ENCODE measurements at regions not wholly inside any gene's neighbourhood (a gene's known extent, or its start where the extent isn't known, plus 50 kb on each side); places are given as distances from the start of the nearest gene placed in this dataset.

- in situ Hi-C loops (cut with MboI; ENCODE audit: low pct_unique_long_range_greater_than_20kb in 2 of 9, low sequenced_read_pairs in 9 of 9, unreplicated experiment in 9 of 9) = no loop called here
- Histone ChIP-seq H3K4me3 (no peak overlapping the region), H3K4me1 (replicated peaks in 1 of 2) (no peaks in the 10 kb centered on the region), H3K27ac (no peak overlapping the region)
- WGBS, 10 experiments = 40 to 100% (median 92%) methylated on average over 1 of the region's 1 CpG; no CpG with 5 or more reads in 1 of the 10 experiments
- no peak for ATAC-seq (replicated peaks in 6 of 8)
These were observed 523.4 kb upstream of the ARRDC3 start for GRCh38 chr5:91906494-91906893.

GRCh38 chr5:91906027-91906426 is 522.9 kb upstream of the ARRDC3 start:
- in situ Hi-C loops (cut with MboI; ENCODE audit: low pct_unique_long_range_greater_than_20kb in 2 of 9, low sequenced_read_pairs in 9 of 9, unreplicated experiment in 9 of 9) = no loop called here

GRCh38 chr5:91898898-91899297 is 515.8 kb upstream of the ARRDC3 start:
- H3K27ac ChIP-seq = no peak overlapping the region
- WGBS, 10 experiments = 0 to 87% (median 28%) methylated on average over 1 to 2 of the region's 2 CpGs; no CpG with 5 or more reads in 4 of the 10 experiments
- peak in 3 of 8 experiments; percentile 16 to 35 (median 32) for ATAC-seq (replicated peaks in 6 of 8)

More at GRCh38 chr5:91906027-91906426, 522.9 kb upstream of the ARRDC3 start:
- Histone ChIP-seq H3K4me1 (replicated peaks in 1 of 2) (no peaks in the 10 kb centered on the region), H3K27ac (no peak overlapping the region), H3K4me3 (no peak overlapping the region)
- ATAC-seq (replicated peaks in 6 of 8) = no peak

GRCh38 chr5:91898019-91898418 is 514.9 kb upstream of the ARRDC3 start:
- WGBS, 10 experiments = 7 to 80% (median 54%) methylated on average over 2 to 6 of the region's 6 CpGs; no CpG with 5 or more reads in 1 of the 10 experiments
- H3K4me3 ChIP-seq = no peak overlapping the region
- in situ Hi-C loops (cut with MboI; ENCODE audit: low pct_unique_long_range_greater_than_20kb in 2 of 9, low sequenced_read_pairs in 9 of 9, unreplicated experiment in 9 of 9) = no loop called here
- peak in 5 of 8 experiments; percentile 61 to 93 (median 83) for ATAC-seq (replicated peaks in 6 of 8)
- peaks cover 0 to 18% of the 10 kb centered on the region in 2 donors for H3K4me1 ChIP-seq (replicated peaks in 1 of 2)
- no peak overlapping the region for H3K27ac ChIP-seq

More at GRCh38 chr5:91898898-91899297, 515.8 kb upstream of the ARRDC3 start:
- Histone ChIP-seq H3K4me3 (no peak overlapping the region), H3K4me1 (replicated peaks in 1 of 2) (peaks cover 0 to 18% of the 10 kb centered on the region in 2 donors)
- in situ Hi-C loops (cut with MboI; ENCODE audit: low pct_unique_long_range_greater_than_20kb in 2 of 9, low sequenced_read_pairs in 9 of 9, unreplicated experiment in 9 of 9) = no loop called here

GRCh38 chr5:91888810-91889209 is 505.7 kb upstream of the ARRDC3 start:
- ATAC-seq (replicated peaks in 6 of 8) = no peak

GRCh38 chr5:91885291-91886265 is 502.5 kb upstream of the ARRDC3 start:
- H3K4me1 ChIP-seq (replicated peaks in 1 of 2) = peaks cover 0 to 8% of the 10 kb centered on the region in 2 donors
- ATAC-seq (replicated peaks in 6 of 8) = no peak
- WGBS, 10 experiments = 6 to 74% (median 40%) methylated on average over 3 to 8 of the region's 8 CpGs; no CpG with 5 or more reads in 1 of the 10 experiments
- no peak overlapping the region for H3K4me3 ChIP-seq
- no peak overlapping the region for H3K27ac ChIP-seq
- in situ Hi-C loops (cut with MboI; ENCODE audit: low pct_unique_long_range_greater_than_20kb in 2 of 9, low sequenced_read_pairs in 9 of 9, unreplicated experiment in 9 of 9) = no loop called here

More at GRCh38 chr5:91888810-91889209, 505.7 kb upstream of the ARRDC3 start:
- no peak overlapping the region for H3K27ac ChIP-seq
- in situ Hi-C loops (cut with MboI; ENCODE audit: low pct_unique_long_range_greater_than_20kb in 2 of 9, low sequenced_read_pairs in 9 of 9, unreplicated experiment in 9 of 9) = no loop called here
- peaks cover 0 to 8% of the 10 kb centered on the region in 2 donors for H3K4me1 ChIP-seq (replicated peaks in 1 of 2)
- WGBS, 10 experiments = 13 to 100% (median 100%) methylated on average over 1 of the region's 1 CpG; no CpG with 5 or more reads in 3 of the 10 experiments
- no peak overlapping the region for H3K4me3 ChIP-seq

GRCh38 chr5:91884036-91884435 is 500.9 kb upstream of the ARRDC3 start:
- 0 to 100% (median 83%) methylated on average over 1 of the region's 1 CpG; no CpG with 5 or more reads in 1 of the 10 experiments for WGBS, 10 experiments
- Histone ChIP-seq H3K4me3 (no peak overlapping the region), H3K4me1 (replicated peaks in 1 of 2) (peaks cover 0 to 8% of the 10 kb centered on the region in 2 donors), H3K27ac (no peak overlapping the region)
- in situ Hi-C loops (cut with MboI; ENCODE audit: low pct_unique_long_range_greater_than_20kb in 2 of 9, low sequenced_read_pairs in 9 of 9, unreplicated experiment in 9 of 9) = no loop called here
- ATAC-seq (replicated peaks in 6 of 8) = no peak

GRCh38 chr5:91875196-91875779 is 492.2 kb upstream of the ARRDC3 start:
- in situ Hi-C loops (cut with MboI; ENCODE audit: low pct_unique_long_range_greater_than_20kb in 2 of 9, low sequenced_read_pairs in 9 of 9, unreplicated experiment in 9 of 9) = no loop called here
- H3K4me3 ChIP-seq = no peak overlapping the region
- 31 to 100% (median 78%) methylated on average over 2 to 8 of the region's 9 CpGs for WGBS, 10 experiments
- ATAC-seq (replicated peaks in 6 of 8) = peak in 1 of 8 experiments; percentile 41
- H3K27ac ChIP-seq = no peak overlapping the region
- H3K4me1 ChIP-seq (replicated peaks in 1 of 2) = no peaks in the 10 kb centered on the region

GRCh38 chr5:91867799-91868198 is 484.7 kb upstream of the ARRDC3 start:
- no peak for ATAC-seq (replicated peaks in 6 of 8)
- H3K4me1 ChIP-seq (replicated peaks in 1 of 2) = peaks cover 6 to 17% of the 10 kb centered on the region in 2 donors
- in situ Hi-C loops (cut with MboI; ENCODE audit: low pct_unique_long_range_greater_than_20kb in 2 of 9, low sequenced_read_pairs in 9 of 9, unreplicated experiment in 9 of 9) = no loop called here
- H3K27ac ChIP-seq = no peak overlapping the region
- no peak overlapping the region for H3K4me3 ChIP-seq

GRCh38 chr5:91865915-91866314 is 482.8 kb upstream of the ARRDC3 start:
- ATAC-seq (replicated peaks in 6 of 8) = peak in 1 of 8 experiments; percentile 36
- no peak overlapping the region for H3K27ac ChIP-seq
- in situ Hi-C loops (cut with MboI; ENCODE audit: low pct_unique_long_range_greater_than_20kb in 2 of 9, low sequenced_read_pairs in 9 of 9, unreplicated experiment in 9 of 9) = no loop called here
- peaks cover 6 to 17% of the 10 kb centered on the region in 2 donors for H3K4me1 ChIP-seq (replicated peaks in 1 of 2)
- no peak overlapping the region for H3K4me3 ChIP-seq

GRCh38 chr5:91864962-91865361 is 481.8 kb upstream of the ARRDC3 start:
- peaks cover 6 to 17% of the 10 kb centered on the region in 2 donors for H3K4me1 ChIP-seq (replicated peaks in 1 of 2)
- no peak overlapping the region for H3K27ac ChIP-seq
- peak in 7 of 8 experiments; percentile 21 to 55 (median 30) for ATAC-seq (replicated peaks in 6 of 8)
- 0 to 38% (median 0%) methylated on average over 1 of the region's 1 CpG; no CpG with 5 or more reads in 3 of the 10 experiments for WGBS, 10 experiments
- in situ Hi-C loops (cut with MboI; ENCODE audit: low pct_unique_long_range_greater_than_20kb in 2 of 9, low sequenced_read_pairs in 9 of 9, unreplicated experiment in 9 of 9) = no loop called here
- no peak overlapping the region for H3K4me3 ChIP-seq

GRCh38 chr5:91851670-91852069 is 468.6 kb upstream of the ARRDC3 start:
- Histone ChIP-seq H3K4me1 (replicated peaks in 1 of 2) (no peaks in the 10 kb centered on the region), H3K4me3 (no peak overlapping the region), H3K27ac (no peak overlapping the region)
- no peak for ATAC-seq (replicated peaks in 6 of 8)
- 15 to 100% (median 93%) methylated on average over 1 to 2 of the region's 2 CpGs for WGBS, 10 experiments
- in situ Hi-C loops (cut with MboI; ENCODE audit: low pct_unique_long_range_greater_than_20kb in 2 of 9, low sequenced_read_pairs in 9 of 9, unreplicated experiment in 9 of 9) = no loop called here

- no peak overlapping the region for H3K4me3 ChIP-seq
- ATAC-seq (replicated peaks in 6 of 8) = no peak
- no peak overlapping the region for H3K27ac ChIP-seq
- 31 to 100% (median 81%) methylated on average over 1 to 2 of the region's 2 CpGs; no CpG with 5 or more reads in 1 of the 10 experiments for WGBS, 10 experiments
- in situ Hi-C loops (cut with MboI; ENCODE audit: low pct_unique_long_range_greater_than_20kb in 2 of 9, low sequenced_read_pairs in 9 of 9, unreplicated experiment in 9 of 9) = no loop called here
- no peaks in the 10 kb centered on the region for H3K4me1 ChIP-seq (replicated peaks in 1 of 2)
These were observed 466.9 kb upstream of the ARRDC3 start for GRCh38 chr5:91850031-91850430.
